PC-3 (cell line): ENCODE measurements at regions not wholly inside any gene's neighbourhood (a gene's known extent, or its start where the extent isn't known, plus 50 kb on each side); places are given as distances from the start of the nearest gene placed in this dataset.
"Not testable (repeated sequence)": the region's sequence is repeated elsewhere in the genome, so short reads cannot be mapped to it uniquely, and the experiment has no call there.

Experiments
- ATAC-seq: fragments of 200-7000 bp; cut with Tn5 transposase; 2 replicates; pipeline ENCODE4 v1.9.1; 2020; ENCODE audit warnings: mild to moderate bottlenecking, moderate library complexity
- BruUV-seq: library from RNA; stranded (reverse); fragments of 400-500 nt; replicated peaks from 2 replicates; lab custom pipeline; 2021; lab: Mats Ljungman, UMichigan
- CTCF ChIA-PET: fragments of 300-600 bp; sonication (Branson Sonifier 250); formaldehyde crosslinking; loops from one replicate; lab custom pipeline; 2022; ENCODE audit warnings: antibody characterized with exemption; lab: Charles Lee
- POLR2A ChIA-PET: fragments of 300-600 bp; sonication (Branson Sonifier 250); formaldehyde crosslinking; loops from one replicate; lab custom pipeline; 2022; ENCODE audit warnings: antibody characterized with exemption; ENCODE audit not compliant: unreplicated experiment; lab: Charles Lee
- DNase-seq: peaks from one replicate; pipeline ENCODE4 v3.0.0-alpha.2; 2015
- H2AFZ ChIP-seq: fragments of 300-600 bp; sonication (generic); 2 replicates; pipeline ENCODE4 v1.6.0; 2016; ENCODE audit warnings: antibody characterized with exemption, low read length
- H3F3A ChIP-seq: fragments of 300-600 bp; sonication (generic); one replicate; pipeline ENCODE4 v1.6.0; 2017; ENCODE audit warnings: antibody characterized with exemption, low read length, control low read depth, mild to moderate bottlenecking; ENCODE audit not compliant: unreplicated experiment
- H3K27ac ChIP-seq: fragments of 300-600 bp; sonication (generic); 2 replicates; pipeline ENCODE4 v1.5.1; 2016; ENCODE audit warnings: mild to moderate bottlenecking, low read length
- H3K27me3 ChIP-seq: fragments of 300-600 bp; sonication (generic); 2 replicates; pipeline ENCODE4 v1.6.1; 2016; ENCODE audit warnings: low read length, mixed read lengths
- H3K36me3 ChIP-seq: fragments of 300-600 bp; sonication (generic); 2 replicates; pipeline ENCODE4 v1.6.1; 2016; ENCODE audit warnings: low read depth, mixed run types, low read length, mixed read lengths
- H3K4me1 ChIP-seq: fragments of 300-600 bp; sonication (generic); 2 replicates; pipeline ENCODE4 v1.5.1; 2016; ENCODE audit warnings: low read length; ENCODE audit not compliant: insufficient read depth
- H3K4me2 ChIP-seq: fragments of 300-600 bp; sonication (generic); 2 replicates; pipeline ENCODE4 v1.6.0; 2016; ENCODE audit warnings: low read length
- H3K4me3 ChIP-seq: fragments of 300-600 bp; sonication (generic); 2 replicates; pipeline ENCODE4 v1.5.1; 2016; ENCODE audit warnings: mild to moderate bottlenecking, low read length, mixed read lengths
- H3K79me2 ChIP-seq: fragments of 300-600 bp; sonication (generic); 2 replicates; pipeline ENCODE4 v1.6.1; 2017; ENCODE audit warnings: low read length, mixed read lengths
- H3K9ac ChIP-seq: fragments of 300-600 bp; sonication (generic); 2 replicates; pipeline ENCODE4 v1.6.0; 2016; ENCODE audit warnings: mild to moderate bottlenecking, low read length
- H3K9me2 ChIP-seq: fragments of 300-600 bp; sonication (generic); replicated peaks from 2 replicates; pipeline ENCODE4 v1.6.1; 2016; ENCODE audit warnings: mixed run types, low read length, mixed read lengths
- H3K9me3 ChIP-seq: fragments of 300-600 bp; sonication (generic); 2 replicates; pipeline ENCODE4 v1.6.1; 2016; ENCODE audit warnings: low read length, mixed read lengths
- H4K20me1 ChIP-seq: fragments of 300-600 bp; sonication (generic); 2 replicates; pipeline ENCODE4 v1.6.1; 2016; ENCODE audit warnings: low read length, mixed read lengths
- CTCF ChIP-seq: fragments of 300-600 bp; sonication (generic); conservative IDR thresholded peaks from 2 replicates; pipeline ENCODE4 v1.5.1; 2017; ENCODE audit warnings: antibody characterized with exemption, low read depth, mild to moderate bottlenecking, low read length
- EZH2 ChIP-seq: fragments of 300-600 bp; sonication (generic); IDR thresholded peaks from one replicate; pipeline ENCODE4 v1.6.1; 2017; ENCODE audit warnings: antibody characterized with exemption, mild to moderate bottlenecking, low read length; ENCODE audit not compliant: unreplicated experiment
- EZH2phosphoT487 ChIP-seq: fragments of 300-600 bp; sonication (generic); IDR thresholded peaks from 2 replicates; pipeline ENCODE4 v1.6.1; 2018; ENCODE audit warnings: mild to moderate bottlenecking, antibody characterized with exemption, low read length, borderline replicate concordance
- intact Hi-C: fragments of 100-400 bp; cut with micrococcal nuclease; formaldehyde crosslinking; loops from 2 replicates; pipeline ENCODE4 v1.9.0; 2023

- POLR2A ChIA-PET, result no interaction called here
- Histone ChIP-seq H3K4me2 (no peak overlapping the region), H3F3A (no peaks in the 10 kb centered on the region), H3K79me2 (no peaks in the 10 kb centered on the region), H3K27me3 (no peaks in the 10 kb centered on the region), H3K4me3 (no peak overlapping the region), H3K9ac (no peak overlapping the region), H3K9me2 (no peaks in the 10 kb centered on the region), H3K27ac (no peak overlapping the region), H2AFZ (no peak overlapping the region), H3K9me3 (no peaks in the 10 kb centered on the region), H3K4me1 (no peaks in the 10 kb centered on the region), H3K36me3 (no peaks in the 10 kb centered on the region), H4K20me1 (no peaks in the 10 kb centered on the region)
- TF ChIP-seq EZH2phosphoT487, result no peak
- TF ChIP-seq EZH2, result no peak
- no peak for TF ChIP-seq CTCF
- BruUV-seq, result no TSS peak
- intact Hi-C loops, result no loop called here
- ATAC-seq (no peak), DNase-seq (no peak)
- CTCF ChIA-PET, result no interaction called here
These were observed 105.3 kb upstream of the PIK3R1 start for GRCh38 chr5:68110264-68110663.

GRCh38 chr5:68104217-68104616, 111.3 kb upstream of the PIK3R1 start:
- H3K4me1 ChIP-seq, DNase-seq, BruUV-seq, intact Hi-C loops, CTCF ChIA-PET, H3K4me3 ChIP-seq, H4K20me1 ChIP-seq, H3K36me3 ChIP-seq, H3K4me2 ChIP-seq, H3K27ac ChIP-seq, POLR2A ChIA-PET, H3F3A ChIP-seq, H3K9me2 ChIP-seq, H3K27me3 ChIP-seq, H3K9me3 ChIP-seq, H3K79me2 ChIP-seq, H2AFZ ChIP-seq, H3K9ac ChIP-seq, ATAC-seq: not testable (repeated sequence)

- H3K9ac ChIP-seq, H3K27me3 ChIP-seq, H3F3A ChIP-seq, H4K20me1 ChIP-seq, H3K36me3 ChIP-seq, CTCF ChIA-PET, H3K4me3 ChIP-seq, H3K27ac ChIP-seq, intact Hi-C loops, BruUV-seq, POLR2A ChIA-PET, H3K9me2 ChIP-seq, H3K9me3 ChIP-seq, DNase-seq, H3K79me2 ChIP-seq, ATAC-seq, H3K4me2 ChIP-seq, H3K4me1 ChIP-seq, H2AFZ ChIP-seq: not testable (repeated sequence)
These were observed 112.3 kb upstream of the PIK3R1 start for GRCh38 chr5:68103297-68103696.

- CTCF ChIA-PET, result no interaction called here
- Histone ChIP-seq H3K27ac (no peak overlapping the region), H3K9me3 (no peaks in the 10 kb centered on the region), H3K36me3 (no peaks in the 10 kb centered on the region), H3K9ac (no peak overlapping the region), H3K4me2 (no peak overlapping the region), H3K9me2 (no peaks in the 10 kb centered on the region), H3K79me2 (no peaks in the 10 kb centered on the region), H3K4me1 (no peaks in the 10 kb centered on the region), H3K27me3 (no peaks in the 10 kb centered on the region), H4K20me1 (no peaks in the 10 kb centered on the region), H3K4me3 (no peak overlapping the region), H2AFZ (no peak overlapping the region), H3F3A (no peaks in the 10 kb centered on the region)
- TF ChIP-seq EZH2phosphoT487, result no peak
- TF ChIP-seq CTCF, result no peak
- TF ChIP-seq EZH2, result no peak
- BruUV-seq, result no TSS peak
- POLR2A ChIA-PET, result no interaction called here
- intact Hi-C loops, result no loop called here
- ATAC-seq (no peak), DNase-seq (no peak)
These were observed 116.2 kb upstream of the PIK3R1 start for GRCh38 chr5:68099327-68099726.
